Right lung (tissue), 2 donors: ENCODE measurements at regions not wholly inside any gene's neighbourhood (a gene's known extent, or its start where the extent isn't known, plus 50 kb on each side); places are given as distances from the start of the nearest gene placed in this dataset.
A peak's percentile ranks its signal among the peaks of the same experiment; 100 is the strongest.

ENCODE experiments used
- DNase-seq, 2 donors: peaks; one replicate each; pipeline ENCODE4 v3.0.0-alpha.2; 2013

DNA sequence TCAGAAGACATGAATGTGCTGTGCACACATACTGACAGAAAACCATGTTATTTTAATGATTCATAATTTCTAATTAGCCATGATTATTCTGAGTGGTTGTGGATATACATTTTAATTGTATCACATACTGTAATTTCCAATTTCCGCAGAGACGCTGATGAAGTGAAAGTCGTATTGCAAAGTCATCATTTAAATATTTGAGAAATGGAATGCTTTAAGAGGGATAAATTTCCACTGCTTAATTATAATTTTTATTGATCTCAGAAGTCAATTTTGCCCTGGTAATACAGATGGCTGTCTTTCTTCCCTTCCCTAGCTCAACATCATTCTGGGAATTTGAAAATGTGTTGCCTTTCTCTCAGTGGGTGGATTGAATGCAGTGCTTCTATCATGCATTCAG is 819.3 kb downstream of the ROBO2 start:
- DNase-seq = no peak

DNA sequence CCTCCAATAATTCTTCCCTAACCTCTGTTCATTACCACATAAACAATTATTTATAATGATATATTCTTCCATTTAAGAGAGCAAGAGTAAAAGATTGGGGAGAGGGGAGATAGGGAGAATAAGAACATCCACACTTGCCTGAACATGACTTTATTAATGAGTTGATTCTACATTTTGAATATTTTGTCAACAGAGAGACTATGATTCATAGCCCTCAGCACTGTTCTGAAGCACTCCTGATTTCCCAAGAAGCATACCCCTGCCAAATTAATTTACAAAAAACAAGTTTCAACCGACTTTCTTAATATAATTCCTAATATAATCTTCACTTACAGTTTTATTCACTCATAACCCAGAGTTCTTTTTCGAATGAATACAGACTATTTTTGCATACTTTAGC is 828.8 kb downstream of the ROBO2 start:
- no peak for DNase-seq

DNA sequence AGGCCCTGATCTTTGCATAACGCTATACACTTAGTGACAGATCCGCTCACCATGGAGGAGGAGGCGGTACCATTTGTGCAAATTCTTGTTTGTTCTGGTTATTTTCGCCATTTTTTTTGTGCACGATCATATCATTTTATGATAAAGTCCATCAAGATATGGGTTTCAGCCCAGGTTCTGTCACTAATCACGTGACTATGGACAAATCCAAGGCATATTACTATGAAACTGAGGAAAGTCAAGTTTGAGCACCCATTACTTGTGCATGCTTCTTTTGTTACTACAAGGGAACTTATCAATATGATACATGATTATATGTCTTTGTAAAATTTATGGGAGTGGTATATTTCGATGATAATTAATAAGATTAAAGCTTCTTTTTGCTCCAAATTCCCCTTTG is 829.5 kb downstream of the ROBO2 start:
- DNase-seq = no peak

DNA sequence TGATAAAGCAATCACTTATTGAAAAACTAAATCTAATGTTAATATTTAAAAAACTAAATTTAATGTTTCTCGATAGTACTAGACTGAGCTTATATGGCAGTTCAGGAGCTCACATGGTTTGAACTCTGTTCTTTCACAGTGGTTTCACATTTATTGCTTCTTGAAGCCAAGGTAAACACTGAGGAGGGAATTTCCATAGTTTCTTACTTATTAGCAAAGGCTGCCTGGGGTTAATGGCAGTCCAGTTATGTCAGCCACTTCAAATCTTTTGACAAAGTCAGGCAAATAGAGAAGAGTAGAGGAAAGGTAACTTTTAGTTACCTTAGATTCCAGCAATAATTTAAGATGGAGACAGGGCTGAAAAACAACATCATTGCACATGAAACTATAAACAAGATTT is 831.5 kb downstream of the ROBO2 start:
- DNase-seq = no peak

DNA sequence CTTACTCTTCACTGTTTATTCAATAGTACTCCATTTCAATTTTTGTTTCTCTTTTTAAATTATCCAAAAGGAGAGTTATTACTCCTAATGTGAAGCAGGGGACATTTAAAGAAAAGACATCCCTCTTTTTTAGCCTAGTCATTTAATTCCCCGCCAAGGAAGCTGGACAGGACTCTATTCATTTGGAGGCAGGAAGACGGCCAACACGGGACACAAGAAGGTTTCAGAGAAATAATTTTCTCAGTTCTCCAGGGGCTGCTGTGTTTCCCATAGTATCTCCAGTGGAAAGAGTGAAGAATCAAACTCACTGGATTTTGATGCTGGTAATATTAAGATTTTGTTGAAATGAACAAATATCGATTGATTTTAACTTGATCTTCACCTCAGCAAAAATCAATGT is 833.7 kb downstream of the ROBO2 start:
- DNase-seq = no peak

DNA sequence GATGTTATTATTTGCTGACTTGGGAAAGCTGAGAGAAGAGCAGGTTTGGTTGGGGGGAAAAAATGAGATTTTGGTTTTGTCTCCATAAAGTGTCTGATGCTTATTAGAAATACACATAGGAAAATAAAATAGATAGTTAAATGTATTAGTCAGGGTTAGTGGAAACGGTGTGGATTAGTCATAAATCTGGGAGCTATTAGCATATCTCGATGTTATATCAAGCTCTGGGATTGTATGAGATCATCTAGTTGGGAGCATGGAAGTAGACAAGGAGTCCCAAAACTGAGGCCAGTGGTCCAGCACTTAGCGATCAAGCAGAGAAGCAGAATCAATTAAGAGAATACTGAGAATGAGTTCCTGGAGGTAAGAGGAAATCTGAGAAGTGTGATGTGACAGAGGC is 845.5 kb downstream of the ROBO2 start:
- no peak for DNase-seq

DNA sequence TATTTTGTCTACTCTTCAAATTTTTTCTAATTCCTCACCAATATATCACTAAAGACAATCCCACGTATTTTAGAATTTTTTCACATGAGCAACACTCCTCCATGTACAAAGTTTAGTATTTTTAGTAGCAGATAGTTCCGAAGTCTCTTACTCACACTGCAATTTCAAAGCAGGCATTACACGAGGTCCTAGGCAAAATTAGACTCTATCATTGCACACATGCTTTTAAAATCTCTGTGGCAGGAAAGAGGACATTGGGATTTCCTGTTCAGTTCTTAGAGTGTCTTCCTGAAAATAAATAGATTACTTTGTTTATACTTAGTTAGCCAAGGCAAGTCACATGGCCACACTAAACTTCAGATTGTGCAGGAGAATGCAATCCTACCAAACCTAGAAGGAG is 847.7 kb downstream of the ROBO2 start:
- DNase-seq = no peak

DNA sequence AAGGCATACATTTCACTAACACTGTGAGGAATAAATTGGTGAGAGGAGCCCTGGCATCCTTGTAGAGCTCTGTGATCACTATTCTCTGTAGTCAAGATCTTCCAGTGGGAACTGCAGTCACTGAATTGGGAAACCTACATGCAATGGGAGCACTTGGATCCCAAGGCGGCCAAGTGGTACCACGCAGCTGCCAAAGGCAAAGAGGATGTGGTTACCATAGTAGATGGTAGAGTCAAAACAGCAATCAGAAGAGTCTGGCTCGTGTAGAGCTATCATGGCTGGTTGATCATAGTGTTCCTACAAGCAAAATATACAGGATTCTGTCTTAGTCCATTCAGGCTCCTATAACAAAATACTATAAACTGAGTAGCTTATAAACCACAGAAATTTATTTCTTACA is 849.7 kb downstream of the ROBO2 start:
- no peak for DNase-seq

DNA sequence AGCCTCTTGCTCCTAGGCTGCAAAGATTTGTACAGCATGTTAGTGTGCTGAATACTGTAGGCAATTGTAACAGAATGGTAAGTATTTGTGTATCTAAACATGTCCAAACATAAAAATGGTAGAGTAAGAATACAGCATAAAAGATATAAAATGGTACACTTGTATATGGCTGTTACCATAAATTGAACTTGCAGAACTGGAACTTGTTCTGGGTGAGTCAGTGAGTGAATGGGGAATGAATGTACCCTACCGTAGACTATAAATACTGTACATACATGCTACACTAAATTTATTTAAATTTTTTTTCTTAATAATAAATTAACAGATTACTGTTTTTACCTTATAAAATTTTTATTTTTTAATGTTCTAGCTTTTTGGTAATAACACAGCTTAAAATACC is 858.7 kb downstream of the ROBO2 start:
- no peak for DNase-seq

DNA sequence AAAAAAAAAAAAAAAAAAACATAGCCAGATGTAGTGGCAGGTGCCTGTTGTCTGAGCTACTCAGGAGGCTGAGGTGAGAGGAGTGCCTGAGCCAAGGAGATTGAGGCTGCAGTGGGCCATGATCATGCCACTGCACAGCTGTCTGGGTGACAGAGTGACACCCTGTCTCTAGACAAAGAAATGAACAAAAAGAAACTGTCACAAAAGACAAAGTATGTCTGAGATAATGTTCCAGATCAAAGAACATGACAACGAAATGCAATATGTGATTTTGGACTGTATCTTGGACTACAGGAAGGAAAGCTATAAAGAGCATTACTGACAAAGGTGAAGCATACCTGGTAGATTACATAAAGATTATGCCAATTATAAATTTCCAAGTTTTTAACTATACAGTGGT is 862.8 kb downstream of the ROBO2 start:
- DNase-seq = no peak

DNA sequence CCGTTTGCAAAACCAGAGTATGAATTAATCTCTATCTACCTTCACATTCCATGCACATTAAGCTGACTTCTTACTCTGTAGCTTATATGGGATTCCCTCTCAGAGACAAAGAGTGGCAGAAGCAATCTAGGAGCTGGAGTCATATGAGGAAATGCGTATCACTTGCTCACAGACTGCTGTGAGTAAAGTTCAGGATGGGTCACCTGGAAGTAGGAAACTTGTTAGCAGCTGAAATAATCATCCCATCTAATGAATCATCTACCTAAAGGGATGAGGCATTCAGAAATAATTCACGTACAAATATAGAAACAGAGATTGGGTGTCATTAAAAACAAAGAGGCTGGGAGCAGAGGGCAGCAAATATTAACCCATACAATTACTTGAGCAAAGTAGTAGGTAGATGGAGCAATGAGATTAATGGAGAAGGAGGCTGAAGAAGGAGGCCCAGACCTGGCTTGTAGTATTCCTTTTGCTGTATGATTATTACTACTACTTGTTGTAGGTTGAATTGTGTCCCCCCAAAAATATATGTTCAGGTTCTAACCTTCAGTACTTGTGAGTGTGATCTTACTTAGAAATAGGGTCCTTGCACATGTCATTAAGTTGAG is 866.3 kb downstream of the ROBO2 start:
- no peak for DNase-seq

DNA sequence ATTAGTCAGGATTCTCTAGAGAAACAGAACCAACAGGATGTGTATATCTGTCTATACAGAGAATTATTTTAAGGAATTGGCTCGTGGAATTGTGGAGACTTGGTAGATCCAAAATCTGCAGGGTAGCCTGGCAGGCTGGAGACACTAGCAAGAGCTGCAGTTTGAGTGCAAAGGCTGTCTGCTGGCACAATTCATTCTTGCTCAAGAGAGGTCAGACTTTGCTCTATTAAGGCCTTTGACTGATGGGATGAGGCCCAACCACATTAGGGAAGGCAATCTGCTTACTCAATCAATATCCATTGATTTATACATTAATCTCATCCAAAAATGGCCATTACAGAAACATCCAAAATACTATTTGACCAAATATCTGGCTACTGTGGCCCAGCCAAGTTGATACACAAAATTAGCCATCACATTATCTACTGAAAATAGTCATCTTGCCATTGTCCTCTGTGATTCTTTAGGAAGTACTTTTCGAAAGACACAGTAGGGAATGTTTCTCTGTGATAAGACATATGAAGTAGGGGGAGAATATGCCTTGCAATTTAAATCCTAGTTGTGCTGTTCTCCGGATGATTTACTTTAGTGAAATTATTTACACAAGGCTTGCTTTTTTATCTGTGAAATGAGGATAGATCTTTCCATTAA is 873.8 kb downstream of the ROBO2 start:
- DNase-seq = no peak

DNA sequence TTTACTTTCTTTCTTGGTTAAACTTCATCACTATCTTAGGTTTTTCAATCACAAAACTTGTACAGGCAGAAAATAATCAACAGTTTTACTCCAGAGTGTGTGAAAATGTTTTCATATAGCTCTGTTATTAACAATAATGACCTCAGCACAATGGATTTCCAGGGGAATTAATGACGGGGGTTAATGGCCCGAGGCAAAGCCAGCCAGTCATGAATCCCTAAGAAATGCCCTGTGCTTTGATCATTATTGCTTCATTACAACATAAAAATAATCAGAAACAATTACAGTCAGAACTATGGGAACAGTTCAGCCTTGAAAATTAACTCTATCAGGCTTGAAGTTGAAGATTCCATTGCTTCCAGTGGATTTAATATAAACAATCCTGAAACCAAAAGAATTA is 875.4 kb downstream of the ROBO2 start:
- DNase-seq = no peak

DNA sequence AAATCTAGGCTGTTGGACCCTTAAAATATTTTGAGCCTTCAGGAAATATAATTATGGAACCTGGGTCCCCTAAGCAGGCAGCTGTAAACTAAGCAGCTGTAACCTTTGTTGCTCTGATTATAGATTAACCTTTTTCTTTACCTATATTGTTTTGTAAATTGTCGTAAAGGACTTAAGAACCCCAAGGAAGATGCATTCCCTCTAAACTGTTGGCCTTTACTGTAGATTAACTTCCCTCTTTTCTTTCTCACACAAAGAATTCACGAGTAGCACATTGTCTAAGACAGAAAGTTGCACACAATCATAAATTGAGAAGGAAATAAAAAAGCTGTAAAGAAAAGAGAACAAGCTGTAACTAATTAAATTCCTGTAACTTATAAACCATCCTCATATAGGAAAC is 877.3 kb downstream of the ROBO2 start:
- no peak for DNase-seq

DNA sequence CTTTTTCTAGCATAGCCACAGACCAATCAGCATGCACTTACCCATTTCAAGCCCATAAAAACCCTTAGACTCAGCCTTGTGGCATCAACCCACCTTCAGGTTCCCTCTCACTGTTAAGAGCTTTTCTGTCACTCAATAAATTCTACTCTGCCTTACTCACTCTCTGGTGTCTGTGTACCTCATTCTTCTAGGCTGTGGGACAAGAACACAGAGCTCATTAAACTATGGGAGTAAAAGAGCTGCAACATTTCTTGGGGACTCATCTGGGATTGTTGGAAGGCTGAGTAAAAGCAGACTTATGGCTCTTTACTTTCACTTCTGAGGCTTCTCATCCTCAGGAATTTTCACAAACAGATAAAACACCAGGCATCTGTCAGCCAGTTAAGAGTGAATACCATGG is 879.3 kb downstream of the ROBO2 start:
- DNase-seq = no peak

DNA sequence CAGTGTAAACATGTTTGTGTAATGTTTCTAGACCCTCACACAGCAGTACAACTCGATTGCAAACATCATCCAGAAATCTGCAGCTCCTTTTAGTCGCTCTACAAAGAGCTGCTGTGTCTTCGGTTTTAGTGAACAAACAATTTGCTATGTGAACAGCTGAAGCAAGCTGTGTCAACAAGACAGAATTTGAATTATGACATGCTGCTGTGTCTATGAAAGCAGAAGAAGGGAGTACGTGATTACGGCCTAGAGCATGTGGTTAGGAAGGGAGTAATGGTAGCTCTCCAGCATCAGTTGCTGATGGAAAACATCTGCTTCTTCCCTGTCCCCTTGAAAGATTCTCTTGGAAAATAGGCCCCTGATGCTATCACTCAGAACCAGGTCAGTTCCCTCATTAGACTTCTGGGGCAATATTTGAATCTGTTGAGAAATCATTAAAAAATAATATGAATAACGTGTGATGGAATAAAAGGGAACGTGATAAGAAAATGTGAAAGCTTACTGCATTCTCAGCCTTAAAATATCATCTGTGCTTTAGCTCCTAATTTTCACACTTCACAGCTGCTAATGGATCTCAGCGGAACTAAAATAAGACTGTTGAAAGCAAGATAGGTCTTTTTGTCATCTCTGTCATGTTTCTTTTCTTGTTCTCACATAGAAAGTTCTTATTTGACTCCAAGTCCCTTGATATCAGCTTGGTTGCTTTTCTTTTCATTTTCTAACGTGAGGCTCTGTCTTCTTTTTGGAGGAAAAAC is 891.5 kb downstream of the ROBO2 start:
- peak; percentile 88 to 92 for DNase-seq

DNA sequence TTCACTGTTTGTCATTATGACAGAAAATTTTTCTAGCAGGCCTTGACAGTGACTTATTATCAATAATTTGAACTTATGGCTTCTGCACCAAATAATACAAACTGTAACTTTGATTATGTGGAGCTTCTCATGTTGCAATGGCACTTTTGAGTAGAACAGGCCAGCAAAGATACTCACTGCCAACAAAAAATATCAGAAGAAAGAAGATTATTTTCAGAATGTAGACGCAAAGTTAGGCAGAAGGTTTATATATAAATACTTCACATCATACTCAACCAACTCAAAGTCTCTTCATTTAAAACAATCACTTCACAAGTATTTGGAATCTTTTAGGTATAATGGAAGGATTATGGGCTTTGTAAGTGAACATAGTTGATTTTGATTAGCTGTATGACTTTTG is 893.0 kb downstream of the ROBO2 start:
- DNase-seq = peak; percentile 29 to 32

DNA sequence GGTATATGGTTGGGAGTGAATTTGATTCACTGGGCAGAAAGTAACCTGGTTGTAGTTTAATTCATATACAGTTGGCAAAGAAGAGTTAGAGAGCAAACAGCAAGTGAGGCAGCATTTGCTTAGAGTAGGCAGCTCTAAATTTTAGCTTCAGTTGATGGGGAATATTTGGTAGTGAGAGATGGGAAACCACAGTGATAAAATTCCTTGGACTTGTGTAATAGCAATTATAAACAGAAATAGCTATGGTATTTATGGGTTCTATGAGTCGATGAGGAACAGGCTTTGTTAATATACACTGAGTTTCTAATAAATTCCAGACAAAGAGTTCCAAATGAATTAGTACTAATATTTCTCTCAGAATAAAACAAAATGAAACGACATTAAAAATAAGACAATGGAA is 894.0 kb downstream of the ROBO2 start:
- DNase-seq = no peak

DNA sequence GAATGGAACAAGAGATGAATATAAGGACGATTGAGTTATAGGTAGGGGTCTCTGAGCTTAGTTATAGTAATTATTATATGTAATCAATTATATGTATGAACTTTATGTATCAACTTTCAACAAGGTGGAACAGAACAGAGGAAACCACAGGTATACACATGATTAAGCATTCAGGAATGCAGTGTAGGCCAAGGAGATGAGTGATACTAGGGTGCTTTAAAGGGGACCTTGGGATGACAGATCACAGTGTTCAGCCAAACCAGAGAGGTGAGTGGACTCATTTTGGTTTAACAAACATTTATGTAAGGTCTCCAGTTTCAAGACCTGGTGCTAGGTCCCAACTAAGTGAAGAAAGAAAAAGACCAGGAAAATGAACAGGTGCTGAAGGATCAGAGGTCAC is 895.5 kb downstream of the ROBO2 start:
- no peak for DNase-seq

DNA sequence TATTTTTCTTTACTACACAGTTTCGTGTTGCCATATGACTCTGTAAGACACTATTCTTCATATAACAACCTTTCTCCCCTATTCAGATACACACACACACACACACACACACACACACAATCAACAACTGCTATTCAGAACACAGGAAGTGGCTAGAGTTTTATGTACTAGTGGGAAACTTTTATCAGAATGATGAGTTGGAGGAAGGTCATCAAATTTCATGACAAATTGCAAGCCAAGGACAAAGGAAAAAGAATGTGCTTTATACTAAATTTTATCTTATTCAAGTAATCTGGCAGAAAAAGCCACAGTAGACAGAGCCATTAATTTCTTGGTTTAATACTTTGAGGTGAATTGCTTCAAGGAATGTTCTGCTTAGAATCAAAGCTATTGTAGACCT is 899.8 kb downstream of the ROBO2 start:
- DNase-seq = no peak

DNA sequence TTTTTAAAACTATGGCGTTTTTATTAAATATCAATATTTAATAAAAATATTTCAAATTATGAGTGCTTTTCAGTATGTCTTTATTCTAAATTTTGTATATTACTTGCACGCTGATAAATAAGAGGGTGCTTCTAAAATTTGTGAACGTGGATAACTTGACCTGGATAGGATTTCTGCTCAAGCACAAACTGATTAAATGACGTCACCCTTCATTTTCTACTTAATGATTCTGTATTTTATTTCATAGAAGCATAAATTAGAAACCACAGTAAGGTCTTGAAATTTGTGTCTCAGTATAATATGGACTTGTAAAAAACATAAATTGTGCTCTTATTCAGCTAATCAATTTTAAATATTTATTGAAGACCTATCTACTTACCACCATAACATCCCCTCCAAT is 903.7 kb downstream of the ROBO2 start:
- no peak for DNase-seq

DNA sequence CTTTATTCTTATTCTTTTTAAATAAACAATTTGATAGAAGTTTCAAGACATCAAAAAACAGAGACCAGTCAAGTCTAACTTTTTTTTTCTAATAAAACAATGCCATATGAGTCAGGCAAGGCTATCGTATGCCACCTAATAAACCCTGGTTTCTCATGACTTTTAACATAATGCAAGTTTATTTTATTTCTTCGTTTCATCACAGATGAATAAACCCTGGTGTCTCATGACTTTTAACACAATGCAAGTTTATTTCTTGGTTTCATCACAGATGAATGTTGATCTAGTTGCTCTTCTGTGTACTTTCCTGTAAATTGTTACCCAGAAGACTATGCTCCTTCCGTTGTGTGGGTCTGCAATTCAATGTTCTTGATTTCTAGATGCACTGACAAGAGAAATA is 905.4 kb downstream of the ROBO2 start:
- no peak for DNase-seq

DNA sequence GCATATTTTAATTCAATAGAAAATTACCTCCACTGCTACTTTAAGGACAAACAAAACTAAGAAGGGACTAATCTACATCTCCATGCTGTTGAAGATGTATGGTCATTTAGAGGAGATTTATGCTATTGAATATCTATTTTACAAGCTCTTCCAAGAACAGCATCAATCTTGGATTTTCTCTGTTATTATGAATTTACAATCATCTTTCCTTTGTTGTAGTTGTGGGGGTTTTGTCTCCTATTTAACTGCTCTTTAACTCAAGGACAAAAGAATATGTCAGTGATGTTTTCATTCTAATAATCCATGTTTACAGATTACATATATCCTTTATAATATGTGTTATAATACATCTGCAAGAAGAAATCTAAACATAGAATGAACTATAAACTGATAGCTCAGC is 907.8 kb downstream of the ROBO2 start:
- DNase-seq = no peak

DNA sequence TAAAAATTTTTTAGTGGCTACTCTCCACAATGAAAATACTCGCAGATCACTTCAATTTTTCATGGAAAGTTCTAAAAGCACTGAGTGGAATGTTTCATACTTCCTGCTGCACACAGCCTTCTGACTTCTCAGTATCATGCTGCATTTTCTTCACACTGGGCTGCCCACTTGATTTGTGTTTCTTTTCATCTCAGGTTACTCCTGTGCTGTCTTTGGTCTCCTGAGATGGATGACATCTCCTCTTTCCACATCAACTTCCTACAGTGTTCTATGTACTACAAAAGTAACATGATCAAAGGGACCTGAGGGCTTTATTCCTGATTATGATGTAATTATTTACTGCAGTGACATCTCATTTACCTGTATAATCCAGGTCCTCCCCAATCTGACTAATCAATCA is 927.7 kb downstream of the ROBO2 start:
- no peak for DNase-seq
